NT2/D1 (cell line): ENCODE measurements at regions not wholly inside any gene's neighbourhood (a gene's known extent, or its start where the extent isn't known, plus 50 kb on each side); places are given as distances from the start of the nearest gene placed in this dataset.

Experiments used
- SUZ12 ChIP-seq: IDR thresholded peaks from 2 replicates; pipeline ENCODE4 v1.6.1; 2011; ENCODE audit not compliant: insufficient read length, insufficient read depth; ENCODE audit errors: extremely low read depth
- YY1 ChIP-seq: IDR thresholded peaks from 2 replicates; pipeline ENCODE4 v1.6.1; 2011; ENCODE audit not compliant: insufficient read length, insufficient read depth
- ZNF274 ChIP-seq: IDR thresholded peaks from 2 replicates; pipeline ENCODE4 v1.6.1; 2011; ENCODE audit warnings: mild to moderate bottlenecking, low read depth, low read length

DNA sequence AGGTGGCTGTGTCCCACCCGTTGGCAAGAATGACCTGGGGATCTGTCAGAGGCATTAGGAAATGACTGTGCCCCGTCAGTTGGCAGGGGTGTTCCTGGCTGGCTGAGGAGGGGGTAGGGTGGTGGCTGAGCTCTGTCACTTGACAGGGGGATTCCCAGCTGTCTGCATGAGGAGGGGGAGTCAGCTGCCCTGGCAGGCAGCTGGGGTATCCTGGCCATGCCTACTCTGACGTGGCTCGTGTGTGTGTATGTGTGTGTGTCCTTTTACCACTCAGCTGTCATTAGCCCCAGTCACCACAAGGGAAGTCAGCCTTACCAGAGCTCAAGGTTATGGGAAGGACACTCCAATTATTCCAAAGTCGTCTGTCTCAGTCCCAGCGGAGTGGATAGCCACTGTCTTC, 93.2 kb downstream of the EFNB1 start:
- no peak for TF ChIP-seq SUZ12
- no peak for TF ChIP-seq ZNF274
- no peak for TF ChIP-seq YY1
